Suppressor macrophage treated with lipopolysaccharide for 1 hour (primary cell): ENCODE measurements at regions not wholly inside any gene's neighbourhood (a gene's known extent, or its start where the extent isn't known, plus 50 kb on each side); places are given as distances from the start of the nearest gene placed in this dataset.

Source experiments
- DNase-seq, 3 donors: peaks; one replicate each; pipeline ENCODE4 v3.0.0-alpha.2; 2020 to 2022

DNA sequence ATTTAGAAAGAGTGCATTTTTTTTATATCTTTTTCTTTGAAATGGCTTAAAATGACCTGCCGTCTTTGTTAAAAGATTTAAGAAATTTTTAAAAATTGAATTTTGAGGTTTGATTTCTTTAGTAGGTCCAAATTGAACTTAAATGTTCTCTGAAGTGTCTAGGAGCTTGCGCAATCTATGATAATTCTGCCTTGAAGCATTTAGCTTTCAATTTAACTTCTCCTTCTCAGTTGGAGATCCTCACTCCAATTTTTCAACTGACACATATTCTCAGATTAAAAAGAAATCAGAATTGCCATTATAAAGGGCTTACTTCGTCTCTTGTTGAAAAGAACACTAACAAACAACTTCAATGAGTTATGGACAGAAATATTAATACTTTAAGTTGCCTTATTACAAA is 273.5 kb downstream of the TMA16 start:
- peak; percentile 5 to 52 (median 45) for DNase-seq

- DNase-seq = no peak
These were observed 277.7 kb downstream of the TMA16 start for GRCh38 chr4:163772238-163772637.

- no peak for DNase-seq
These were observed 279.4 kb downstream of the TMA16 start for GRCh38 chr4:163773940-163774339.

DNA sequence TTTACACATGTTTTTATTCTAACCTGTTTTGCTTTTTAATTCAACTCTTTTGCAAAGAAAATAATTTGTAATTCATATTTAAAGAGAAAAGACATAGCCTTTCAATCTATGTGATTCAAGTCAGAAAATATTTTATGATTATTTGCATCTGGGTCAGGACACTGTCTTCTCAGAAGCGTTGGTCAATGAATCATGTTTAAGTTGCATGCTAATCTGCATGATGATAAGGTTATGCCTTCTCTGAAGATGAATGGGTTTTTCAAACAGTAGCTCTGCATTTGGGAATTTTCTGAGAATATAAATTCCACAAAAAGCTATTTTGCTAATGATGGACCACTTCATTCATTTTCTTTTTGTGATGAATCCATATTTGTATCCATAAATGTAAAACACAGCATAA is 282.5 kb downstream of the TMA16 start:
- DNase-seq = no peak

- no peak for DNase-seq
These were observed 287.2 kb downstream of the TMA16 start for GRCh38 chr4:163781726-163782125.

DNA sequence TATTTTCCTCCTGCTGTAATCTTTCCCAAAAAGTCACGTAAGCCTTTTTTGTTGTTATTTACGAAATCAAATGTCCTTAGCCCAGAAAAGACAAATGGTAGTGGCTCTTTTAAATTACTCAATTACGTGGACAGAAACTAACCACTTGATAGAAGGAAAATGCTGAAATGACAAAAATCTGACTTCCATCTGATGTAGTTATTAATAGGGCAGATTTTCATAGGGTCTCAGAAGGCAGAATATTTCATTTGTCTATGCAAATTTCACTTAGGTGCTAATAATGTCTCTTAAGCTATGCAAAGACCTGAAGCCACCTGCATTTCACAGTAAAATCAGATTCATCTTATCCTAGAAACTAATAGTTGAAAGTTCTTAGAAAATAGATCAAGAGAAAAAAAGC is 295.7 kb downstream of the TMA16 start:
- DNase-seq = no peak

DNA sequence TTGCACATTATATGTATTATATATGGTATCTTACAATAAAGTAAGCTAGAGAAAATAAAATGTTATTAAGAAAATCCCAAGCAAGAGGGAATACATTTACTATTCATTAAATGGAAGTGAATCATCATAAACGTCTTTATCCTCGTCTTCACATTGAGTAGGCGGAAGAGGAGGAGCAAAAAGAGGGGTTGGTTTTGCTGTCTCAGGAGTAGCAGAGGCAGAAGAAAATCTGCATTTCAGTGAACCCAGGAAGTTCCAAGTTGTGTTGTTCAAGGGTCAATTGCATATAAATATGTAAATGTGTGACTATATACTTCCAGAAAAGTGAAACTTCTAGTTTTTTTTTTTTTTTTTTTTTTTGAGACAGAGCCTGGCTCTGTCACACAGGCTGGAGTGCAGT is 301.4 kb downstream of the TMA16 start:
- no peak for DNase-seq

GRCh38 chr4:163804001-163804400 is 309.5 kb downstream of the TMA16 start:
- DNase-seq = no peak

- no peak for DNase-seq
These were observed 312.2 kb downstream of the TMA16 start for GRCh38 chr4:163806653-163807052.

DNA sequence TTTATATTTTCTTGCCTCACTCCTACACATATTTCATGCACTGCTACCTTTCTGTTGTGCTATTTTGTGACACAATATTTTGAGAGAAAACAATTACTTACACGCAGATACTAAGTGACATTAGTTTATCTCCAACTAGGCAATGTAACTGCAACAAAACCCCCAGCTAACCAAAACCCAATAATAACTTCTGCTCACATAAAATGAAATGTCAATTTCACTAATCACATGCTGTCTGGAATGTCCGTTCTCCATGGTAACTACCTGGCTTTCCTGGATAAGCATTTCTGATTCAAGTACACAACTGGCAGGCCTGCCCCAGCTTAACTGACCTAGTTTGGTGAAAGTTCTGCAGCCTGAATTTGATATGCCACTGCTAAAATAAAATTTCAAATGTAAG is 313.5 kb downstream of the TMA16 start:
- no peak for DNase-seq

DNA sequence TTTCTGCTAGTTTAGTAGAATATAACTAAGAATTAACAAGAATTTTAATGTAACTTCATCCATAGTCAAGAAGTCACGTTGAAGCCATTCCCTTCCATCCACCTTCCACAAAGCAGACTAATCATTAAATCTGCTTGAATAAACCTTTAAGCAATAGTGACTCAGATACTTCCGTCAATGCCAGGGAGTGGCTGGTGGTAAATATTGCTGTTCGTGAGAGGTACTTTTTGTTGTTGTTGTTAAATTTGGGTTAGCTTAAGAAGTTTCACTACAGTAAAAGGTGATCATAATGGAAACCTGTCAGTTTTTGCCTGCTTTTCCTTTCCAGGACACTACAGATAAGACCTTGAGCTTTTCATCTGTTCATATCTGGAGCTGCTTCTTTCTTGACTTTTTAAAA is 316.3 kb downstream of the TMA16 start:
- no peak for DNase-seq

DNA sequence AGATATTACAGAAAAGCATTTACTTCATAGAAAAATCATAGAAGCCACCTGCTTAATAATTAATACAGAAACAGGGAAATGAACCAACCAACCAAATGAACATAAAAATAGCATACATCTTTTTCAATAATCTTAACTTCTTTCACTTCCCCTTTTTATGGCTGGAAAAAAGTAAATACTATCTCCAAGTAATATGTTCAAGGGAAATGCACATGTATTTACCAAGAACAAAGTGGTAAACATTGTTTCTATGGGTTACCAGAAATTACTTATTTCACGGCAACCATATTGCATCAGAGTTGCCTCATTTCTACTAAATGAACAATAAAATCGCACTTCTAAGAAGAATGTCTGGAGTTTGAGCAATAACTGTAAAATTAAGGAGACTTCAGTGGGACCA is 321.3 kb downstream of the TMA16 start:
- peak in 1 of 3 donors; percentile 1 for DNase-seq

DNA sequence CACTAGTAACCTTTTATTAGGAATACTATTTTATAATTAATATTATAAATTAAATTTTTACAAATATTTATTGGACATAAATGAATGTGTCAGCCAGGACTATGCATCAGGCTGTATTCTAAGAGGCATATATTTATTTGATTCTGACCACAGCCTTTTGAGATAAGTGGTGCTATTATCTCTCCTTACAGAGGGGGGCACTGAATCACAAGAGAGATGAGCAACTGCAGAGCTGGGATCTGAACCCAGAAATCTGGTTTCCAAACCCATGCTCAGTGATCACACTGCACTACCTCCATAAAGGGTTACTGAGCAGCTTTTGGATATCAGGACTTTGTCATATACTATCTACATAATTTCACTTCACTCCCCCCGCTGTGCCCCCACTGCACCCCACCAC is 322.0 kb downstream of the TMA16 start:
- no peak for DNase-seq

DNA sequence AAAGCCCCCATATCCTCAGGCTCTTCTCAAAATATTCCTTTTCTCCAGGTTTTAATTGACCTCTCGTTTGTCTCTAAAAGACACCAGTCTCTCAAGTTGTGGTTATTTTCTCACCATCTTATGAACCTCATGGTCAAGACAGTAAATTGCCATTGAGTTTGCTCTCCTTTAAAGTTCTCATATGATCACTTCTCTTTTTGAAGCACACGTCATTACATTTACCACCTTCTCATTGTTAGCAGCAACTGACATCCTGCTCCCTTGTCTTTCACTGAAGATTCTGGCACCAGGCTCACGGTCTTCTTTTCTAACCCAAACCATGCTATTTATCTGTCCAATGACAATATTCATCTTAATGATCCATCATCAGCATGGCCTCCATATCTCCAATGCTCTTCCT is 324.2 kb downstream of the TMA16 start:
- no peak for DNase-seq

DNA sequence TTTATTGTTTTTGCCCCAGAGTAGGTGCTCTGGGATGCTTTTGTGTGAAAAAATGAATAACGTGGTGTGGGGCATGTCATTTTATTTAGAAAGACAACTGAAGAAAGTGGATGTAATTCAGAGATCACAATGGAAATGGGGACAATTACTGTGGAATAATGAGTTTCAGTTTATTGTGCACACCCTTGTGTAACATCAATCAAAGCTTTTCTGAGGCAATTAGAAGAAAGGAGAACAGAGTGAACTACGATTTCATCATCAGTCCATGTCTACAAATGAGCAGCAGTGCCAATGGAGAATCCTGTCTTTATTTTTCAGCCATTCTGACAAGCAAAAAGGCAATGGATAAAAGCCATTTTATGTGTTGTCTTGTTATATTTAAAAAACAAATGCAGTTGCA is 339.2 kb downstream of the TMA16 start:
- no peak for DNase-seq

- DNase-seq = no peak
These were observed 351.5 kb downstream of the TMA16 start for GRCh38 chr4:163846008-163846407.

- no peak for DNase-seq
These were observed 357.8 kb downstream of the TMA16 start for GRCh38 chr4:163852246-163852645.

DNA sequence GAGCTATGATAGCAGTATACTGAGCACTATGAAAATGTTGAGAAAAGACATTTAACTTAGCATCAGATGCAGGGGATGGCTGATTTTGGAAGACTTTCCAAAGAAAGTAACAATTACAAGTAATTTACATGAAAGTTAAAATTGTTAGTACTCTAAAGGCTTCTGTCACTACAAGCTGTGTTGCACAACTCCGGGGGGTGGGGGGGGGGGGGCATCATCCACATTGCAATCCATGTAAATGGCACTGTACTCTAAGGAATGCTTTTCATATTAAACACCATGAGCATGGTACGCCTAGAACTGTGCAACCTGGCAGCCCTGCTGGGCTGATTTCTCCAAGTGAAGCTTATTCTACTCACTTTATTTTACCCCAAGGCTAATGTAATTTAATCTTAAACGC is 363.4 kb downstream of the TMA16 start:
- DNase-seq = no peak

DNA sequence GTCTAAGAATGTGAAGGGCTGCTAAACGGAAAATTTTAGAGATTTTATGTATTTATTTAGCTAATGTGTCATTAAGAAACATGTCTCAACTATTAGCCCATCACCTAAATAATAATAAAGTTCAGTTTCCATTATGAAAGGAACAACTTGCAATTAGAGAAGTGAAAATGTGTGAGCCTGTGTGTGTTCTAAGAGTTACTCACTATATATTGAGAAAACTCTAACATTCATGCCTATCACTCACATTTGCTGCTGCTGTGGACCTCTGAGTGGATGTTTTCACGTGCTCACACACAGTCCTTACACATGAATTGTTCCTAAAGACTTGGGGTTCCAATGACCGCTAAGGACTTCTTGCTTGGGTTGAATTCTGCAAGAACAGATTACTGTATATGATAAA is 364.0 kb downstream of the TMA16 start:
- DNase-seq = no peak

DNA sequence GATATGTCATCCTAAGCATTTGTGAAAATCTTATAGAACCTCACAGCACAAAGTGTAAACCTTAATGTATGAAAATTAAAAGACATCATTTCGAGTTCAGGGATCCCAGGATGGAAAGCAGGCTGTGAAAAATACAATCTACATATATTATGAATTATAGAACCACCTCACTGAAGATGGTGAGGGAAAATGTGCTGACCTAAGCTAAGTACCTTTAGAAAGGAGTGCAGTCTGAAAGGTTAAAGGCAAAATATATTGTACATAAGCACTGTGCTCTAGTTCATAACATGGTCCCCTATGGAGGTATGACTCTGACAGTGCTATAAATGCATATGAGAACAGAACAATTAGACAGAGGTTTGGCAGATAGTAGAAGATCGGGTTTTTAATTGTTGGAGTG is 368.6 kb downstream of the TMA16 start:
- DNase-seq = no peak

GRCh38 chr4:163865010-163865409 is 370.5 kb downstream of the TMA16 start:
- DNase-seq = no peak

DNA sequence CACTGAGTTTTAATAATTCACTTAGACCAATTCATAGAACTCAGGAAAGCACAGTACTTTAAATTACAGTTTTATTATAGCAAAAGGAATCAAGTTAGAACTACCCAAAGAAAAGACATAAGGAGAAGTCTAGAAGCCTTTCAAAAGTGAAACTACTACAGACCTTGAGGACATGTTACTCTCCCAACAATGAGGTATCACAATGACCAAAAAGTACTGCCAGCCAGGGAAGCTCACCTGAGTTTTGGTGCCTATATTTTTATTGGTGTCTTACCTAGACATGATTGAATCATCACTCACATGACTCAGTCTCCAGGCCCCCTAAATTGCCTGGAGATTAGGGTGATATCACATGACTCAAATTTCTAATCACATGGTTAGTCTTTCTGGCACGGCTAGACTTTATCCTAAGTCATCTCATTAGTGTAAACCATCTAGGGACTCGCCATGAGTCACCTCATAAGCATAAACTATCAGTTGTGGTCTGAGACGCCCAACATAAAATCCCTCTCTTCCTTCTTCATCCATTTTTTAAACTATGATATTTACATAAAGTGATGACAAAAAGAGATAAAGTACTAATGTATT is 372.3 kb downstream of the TMA16 start:
- no peak for DNase-seq

DNA sequence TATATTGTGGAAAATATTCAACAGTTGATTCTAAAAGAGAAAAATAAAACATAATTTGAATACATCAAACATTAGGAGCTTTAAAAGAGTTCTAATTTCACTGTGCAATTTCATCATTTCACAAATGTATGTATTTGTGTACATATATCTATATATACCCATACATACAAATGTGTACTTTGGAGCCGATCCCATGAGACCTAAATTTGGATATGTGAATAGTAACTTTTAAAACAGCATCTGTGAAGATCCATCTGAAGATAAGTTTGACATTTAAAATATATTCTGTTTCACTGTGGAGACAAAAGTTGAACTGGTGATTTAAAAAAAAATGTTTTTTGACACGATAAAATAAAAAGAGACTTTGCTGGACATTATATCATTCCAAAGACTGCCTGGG is 374.0 kb downstream of the TMA16 start:
- no peak for DNase-seq

DNA sequence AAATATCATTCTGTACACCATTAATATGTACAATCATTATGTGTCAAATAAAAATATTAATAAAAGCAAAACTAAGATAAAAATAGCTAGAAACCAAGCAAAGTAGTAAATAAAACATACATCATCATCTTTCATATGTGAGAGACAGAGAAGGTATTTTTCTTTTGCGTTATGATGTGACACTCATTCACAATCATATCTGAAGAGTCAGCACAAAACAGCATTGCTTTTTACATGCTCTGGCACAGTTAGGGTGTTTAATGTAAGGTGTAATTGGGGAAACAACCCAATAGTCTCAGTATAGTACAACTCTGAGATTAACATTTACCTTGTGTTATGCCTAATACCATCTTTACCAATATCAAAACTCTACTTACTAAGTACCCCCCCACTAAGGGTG is 376.6 kb downstream of the TMA16 start:
- no peak for DNase-seq

DNA sequence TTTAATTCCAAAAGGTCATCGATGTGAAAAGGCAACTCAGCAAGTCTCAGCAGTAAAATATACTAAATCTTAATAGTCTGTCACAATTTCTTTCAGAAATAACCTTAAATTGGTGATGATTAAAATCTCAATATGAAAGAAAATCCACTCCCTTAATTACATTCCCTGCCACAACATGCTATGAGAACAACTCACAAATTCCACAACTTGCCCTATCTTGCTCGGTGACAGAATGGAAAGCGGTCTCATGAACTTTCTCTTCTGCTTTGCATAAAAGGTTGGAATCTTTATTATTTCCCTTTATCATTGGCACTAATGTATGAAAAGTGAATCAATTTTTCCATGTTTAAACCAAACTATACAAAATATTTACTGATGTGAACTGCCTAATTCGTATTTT is 380.8 kb downstream of the TMA16 start:
- DNase-seq = no peak
